HG02943 (cell line): ENCODE measurements at regions not wholly inside any gene's neighbourhood (a gene's known extent, or its start where the extent isn't known, plus 50 kb on each side); places are given as distances from the start of the nearest gene placed in this dataset.
"Not testable (repeated sequence)": the region's sequence is repeated elsewhere in the genome, so short reads cannot be mapped to it uniquely, and the experiment has no call there.

ENCODE experiments used
- ATAC-seq: cut with Tn5 transposase; IDR thresholded peaks from one replicate; pipeline ENCODE4 v1.9.1; 2021; ENCODE audit warnings: mild to moderate bottlenecking, low read depth, moderate library complexity; ENCODE audit not compliant: unreplicated experiment

GRCh38 chr16:29261427-29262248 is 144.9 kb downstream of the NPIPB11 start:
- ATAC-seq, result not testable (repeated sequence)

GRCh38 chr16:29260683-29261426 is 145.7 kb downstream of the NPIPB11 start:
- ATAC-seq, result not testable (repeated sequence)

- ATAC-seq, result not testable (repeated sequence)
Observed at GRCh38 chr16:29259635-29260457, 146.7 kb downstream of the NPIPB11 start.

- ATAC-seq, result not testable (repeated sequence)
Observed at GRCh38 chr16:29258946-29259634, 147.4 kb downstream of the NPIPB11 start.

- ATAC-seq, result not testable (repeated sequence)
Observed at GRCh38 chr16:29257419-29258336, 148.8 kb downstream of the NPIPB11 start.

- no peak for ATAC-seq
Observed at GRCh38 chr16:29256501-29256981, 150.0 kb downstream of the NPIPB11 start.

- not testable (repeated sequence) for ATAC-seq
Observed at GRCh38 chr16:29255957-29256356, 150.6 kb downstream of the NPIPB11 start.

- not testable (repeated sequence) for ATAC-seq
Observed at GRCh38 chr16:29255496-29255796, 151.1 kb downstream of the NPIPB11 start.

- no peak for ATAC-seq
Observed at GRCh38 chr16:29254676-29255495, 151.6 kb downstream of the NPIPB11 start.

- not testable (repeated sequence) for ATAC-seq
Observed at GRCh38 chr16:29253716-29254590, 152.6 kb downstream of the NPIPB11 start.

GRCh38 chr16:29253066-29253590 is 153.4 kb downstream of the NPIPB11 start:
- not testable (repeated sequence) for ATAC-seq

GRCh38 chr16:29252311-29252710 is 154.2 kb downstream of the NPIPB11 start:
- not testable (repeated sequence) for ATAC-seq

- ATAC-seq, result not testable (repeated sequence)
Observed at GRCh38 chr16:29251571-29252011, 154.9 kb downstream of the NPIPB11 start.

GRCh38 chr16:29250923-29251434 is 155.5 kb downstream of the NPIPB11 start:
- not testable (repeated sequence) for ATAC-seq

GRCh38 chr16:29250469-29250868 is 156.0 kb downstream of the NPIPB11 start:
- ATAC-seq, result not testable (repeated sequence)

GRCh38 chr16:29248940-29249318 is 157.6 kb downstream of the NPIPB11 start:
- ATAC-seq, result not testable (repeated sequence)
